EH (cell line): ENCODE measurements at regions not wholly inside any gene's neighbourhood (a gene's known extent, or its start where the extent isn't known, plus 50 kb on each side); places are given as distances from the start of the nearest gene placed in this dataset.
"Not testable (repeated sequence)": the region's sequence is repeated elsewhere in the genome, so short reads cannot be mapped to it uniquely, and the experiment has no call there.

Experiments used
- DNase-seq: peaks from one replicate; pipeline ENCODE4 v3.0.0-alpha.2; 2015; ENCODE audit warnings: low read depth

DNA sequence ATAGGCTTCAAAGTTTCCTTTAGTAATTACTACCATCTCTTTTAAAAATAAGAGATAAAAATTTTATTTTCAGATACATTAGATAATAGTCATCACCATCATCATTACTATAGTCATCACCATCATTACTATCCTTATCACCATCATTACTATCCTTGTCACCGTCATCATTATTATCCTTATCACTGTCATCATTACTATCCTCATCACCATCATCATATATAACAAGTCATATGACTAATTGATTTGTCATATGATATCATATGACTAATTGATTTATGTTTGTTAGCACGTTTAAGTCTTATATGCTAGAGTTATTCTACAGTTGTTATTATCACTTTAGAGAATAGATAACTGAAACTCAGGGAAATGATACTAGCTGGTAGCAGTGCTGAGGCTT, 382.1 kb upstream of the CDH18 start:
- DNase-seq: no peak

DNA sequence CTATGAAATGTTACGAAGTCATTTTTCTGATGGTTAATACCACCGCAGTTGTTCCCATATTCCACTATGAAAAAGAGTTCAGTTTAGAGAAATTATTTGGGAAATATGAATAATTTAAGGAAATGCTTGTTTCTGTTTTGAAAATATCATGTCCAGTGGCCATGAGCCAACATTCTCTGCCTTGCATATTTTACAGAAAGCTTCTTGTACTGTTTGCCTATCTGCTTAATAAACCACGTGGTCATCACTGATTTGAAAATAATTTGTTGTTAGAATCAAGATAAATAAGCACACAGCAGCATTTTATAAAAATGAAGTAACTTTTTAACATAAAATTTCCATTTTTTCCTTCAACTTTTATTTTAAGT, 381.5 kb upstream of the CDH18 start:
- no peak for DNase-seq

DNA sequence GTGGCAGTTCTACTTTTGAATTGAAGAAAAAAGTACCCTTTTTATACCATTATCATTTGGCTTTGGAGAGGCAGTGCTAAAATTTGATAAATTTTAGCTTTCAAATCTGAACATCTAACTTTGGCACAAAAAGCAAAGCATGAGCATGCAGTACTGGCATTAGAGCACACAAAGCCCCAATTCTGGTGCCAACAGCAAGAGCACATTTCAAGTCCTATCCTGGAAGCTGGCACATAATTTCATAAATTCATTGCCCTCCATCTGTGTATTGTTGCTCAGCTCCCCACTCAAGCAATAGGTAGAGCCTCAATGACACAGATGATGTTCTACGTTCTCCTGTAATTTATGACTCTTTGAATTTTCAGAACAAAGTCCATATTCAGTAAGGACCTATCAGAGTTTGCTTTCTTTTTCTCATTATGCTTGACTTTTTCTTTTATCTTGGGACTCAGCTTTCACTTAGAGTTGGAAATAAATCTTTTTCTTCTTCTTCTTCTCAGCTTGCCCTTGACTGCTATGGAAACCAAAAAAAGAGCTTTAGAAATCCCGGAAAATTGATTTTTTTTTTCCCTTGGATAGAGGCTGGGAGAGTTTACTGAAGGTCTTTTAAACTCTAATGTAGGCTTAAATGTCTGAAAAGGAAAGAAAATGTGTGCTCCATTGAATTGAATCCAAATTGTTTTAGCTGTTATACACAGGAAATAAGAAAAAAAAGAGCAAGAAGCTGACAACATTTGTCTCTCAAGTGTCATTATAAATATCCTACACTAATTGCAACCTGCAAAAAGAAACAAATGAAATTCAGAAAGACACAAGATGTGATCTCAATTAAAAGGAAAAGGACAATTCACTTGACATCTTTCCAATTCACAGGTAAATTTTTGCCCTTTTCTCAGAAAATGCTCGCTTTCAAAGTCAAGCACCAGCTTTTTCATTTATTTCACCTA, 380.8 kb upstream of the CDH18 start:
- no peak for DNase-seq

DNA sequence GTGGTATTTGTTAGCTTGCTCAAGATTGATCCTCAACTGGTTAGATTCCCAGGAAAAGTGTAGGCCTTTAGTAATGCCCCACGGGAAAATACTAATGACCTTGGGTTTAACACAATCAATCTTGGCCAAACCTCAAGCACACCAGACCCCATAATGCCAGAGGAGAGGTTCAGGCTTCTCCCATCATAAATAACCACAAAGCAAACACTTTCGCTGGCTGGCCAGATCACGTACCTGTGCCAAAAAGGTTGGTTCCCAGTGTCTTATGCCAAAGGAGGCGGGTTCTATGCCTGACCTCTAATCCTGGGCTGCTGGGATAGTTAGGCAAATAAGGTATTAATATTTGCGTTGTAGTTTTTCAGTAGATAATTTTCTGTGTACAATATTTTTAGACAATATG, 379.2 kb upstream of the CDH18 start:
- DNase-seq: no peak

DNA sequence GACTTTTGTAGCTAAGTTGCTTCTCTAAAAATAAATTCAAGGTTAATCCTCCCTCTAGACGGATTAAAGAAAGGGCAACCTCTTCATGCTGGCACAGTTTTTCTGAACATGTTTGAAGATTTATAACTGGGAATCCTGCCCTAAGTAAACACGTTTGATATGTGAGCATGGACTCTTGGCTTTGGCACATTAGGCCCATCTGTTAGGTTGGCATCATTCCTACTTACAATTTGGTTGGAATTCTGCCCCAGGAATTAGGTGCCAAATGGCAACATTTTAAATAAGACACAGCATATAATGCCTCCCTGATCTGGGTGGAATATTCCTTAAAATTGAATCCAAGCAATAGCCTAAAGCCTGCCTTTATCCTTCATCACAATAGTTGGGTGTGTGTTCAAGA, 372.3 kb upstream of the CDH18 start:
- no peak for DNase-seq

DNA sequence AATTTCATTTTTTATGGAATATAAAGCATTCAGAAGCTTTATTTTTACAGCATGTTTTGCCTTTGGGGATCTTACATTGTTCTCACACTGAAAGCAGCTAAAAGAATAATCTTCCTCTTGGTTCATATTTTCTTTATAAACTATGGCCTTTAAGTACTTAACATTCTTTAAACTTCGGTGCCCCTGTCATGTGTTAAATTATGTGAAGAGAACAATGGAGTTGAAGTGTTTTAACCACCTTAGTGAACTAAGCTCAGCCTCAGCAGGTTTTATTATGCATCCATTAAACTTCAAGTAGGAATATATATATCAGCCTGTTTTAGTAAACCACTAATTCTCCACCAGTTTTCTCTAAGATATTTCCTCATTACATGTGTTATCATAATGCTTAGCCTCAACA, 371.4 kb upstream of the CDH18 start:
- no peak for DNase-seq

DNA sequence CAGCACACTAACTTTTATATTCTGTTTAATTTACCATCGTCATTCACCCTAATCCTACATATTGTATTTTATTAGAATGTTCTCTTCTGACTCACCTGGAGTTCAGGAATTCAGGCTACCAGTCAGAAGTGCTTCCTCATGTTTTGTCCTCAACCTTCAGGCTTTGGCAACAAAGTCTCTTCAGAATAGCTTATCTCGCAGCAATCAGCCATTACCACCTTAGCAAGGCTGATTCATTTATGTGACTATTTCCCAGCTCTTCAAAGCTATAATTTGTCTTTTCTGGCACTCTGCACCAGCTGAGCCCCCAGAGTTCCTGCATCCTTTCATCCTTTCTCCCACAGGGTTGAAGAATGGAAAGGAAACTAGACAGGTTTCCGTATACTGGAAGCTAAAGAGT, 365.5 kb upstream of the CDH18 start:
- DNase-seq: no peak

DNA sequence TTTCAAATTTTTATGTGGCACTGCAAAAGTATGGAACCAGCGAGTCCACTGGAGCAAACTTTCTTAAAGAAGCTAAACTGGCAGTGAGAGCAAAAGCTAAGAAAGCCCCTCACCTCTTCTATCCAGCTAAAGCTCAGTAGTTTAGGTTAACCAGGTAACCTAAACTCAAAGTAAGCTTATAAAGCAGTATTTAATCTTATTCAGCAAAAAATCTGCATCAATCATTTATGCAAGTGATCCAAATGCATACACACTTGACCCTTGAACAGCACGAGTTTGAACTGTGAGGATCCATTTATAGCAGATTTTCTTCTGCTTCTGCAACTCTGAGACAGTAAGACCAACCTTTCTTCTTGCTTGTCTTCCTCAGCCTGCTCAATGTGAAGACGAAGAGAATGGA, 363.8 kb upstream of the CDH18 start:
- DNase-seq: no peak

DNA sequence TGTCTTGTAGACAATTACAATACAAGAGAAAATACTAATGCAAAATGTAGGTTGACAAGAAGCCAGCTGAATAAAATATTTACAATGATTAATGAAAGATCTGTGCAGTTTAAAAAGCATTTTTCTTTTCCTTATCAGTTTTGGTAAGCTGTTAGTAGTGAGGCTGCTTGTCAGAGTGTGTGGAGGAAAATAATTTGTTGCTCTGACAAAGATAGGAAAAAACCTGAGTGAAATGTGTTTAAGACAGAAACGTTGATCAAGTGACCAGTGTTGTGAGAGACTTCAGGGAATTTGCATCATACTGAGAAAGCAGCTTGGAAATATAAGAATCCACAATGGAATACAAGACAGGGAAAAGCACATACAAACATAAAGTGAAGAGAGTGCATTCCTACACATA, 360.3 kb upstream of the CDH18 start:
- DNase-seq: no peak

DNA sequence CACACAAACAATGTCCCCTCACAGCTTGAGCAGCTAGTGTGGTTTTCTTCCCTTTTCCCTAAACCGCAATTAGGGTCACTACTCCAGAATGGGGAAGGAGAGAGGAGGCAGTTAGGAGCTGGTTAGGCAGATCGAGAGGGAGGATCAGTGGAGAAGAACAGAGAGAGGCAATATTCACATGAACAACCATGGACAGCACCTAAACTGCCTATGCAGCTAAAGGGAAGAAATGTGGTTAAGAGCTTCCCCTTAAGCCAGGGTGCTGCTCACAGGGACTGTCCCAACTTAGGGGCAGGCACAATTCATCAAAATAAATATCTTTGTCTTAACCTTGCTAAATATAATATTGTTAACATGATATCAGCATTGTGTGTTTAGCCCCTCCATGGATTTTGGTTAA, 359.3 kb upstream of the CDH18 start:
- no peak for DNase-seq

DNA sequence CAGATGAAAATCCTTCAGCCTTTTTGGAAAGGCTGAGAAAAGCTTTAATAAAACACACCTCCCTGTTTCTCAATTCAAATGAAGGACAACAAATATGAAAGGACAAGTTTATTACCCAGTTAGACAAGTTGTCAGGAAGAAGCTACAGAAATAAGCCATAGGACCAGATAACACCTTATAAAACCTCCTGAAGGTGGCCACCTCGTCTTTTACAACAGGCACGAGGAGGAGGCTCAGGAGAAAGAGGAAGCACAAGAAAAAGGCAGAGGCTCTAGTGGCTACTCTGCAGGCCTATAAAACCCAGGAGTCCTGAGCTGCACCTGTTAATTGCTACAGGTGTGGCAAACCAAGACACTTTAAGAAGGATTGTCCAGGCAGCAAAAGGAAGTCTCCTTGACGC, 352.1 kb upstream of the CDH18 start:
- DNase-seq: no peak

DNA sequence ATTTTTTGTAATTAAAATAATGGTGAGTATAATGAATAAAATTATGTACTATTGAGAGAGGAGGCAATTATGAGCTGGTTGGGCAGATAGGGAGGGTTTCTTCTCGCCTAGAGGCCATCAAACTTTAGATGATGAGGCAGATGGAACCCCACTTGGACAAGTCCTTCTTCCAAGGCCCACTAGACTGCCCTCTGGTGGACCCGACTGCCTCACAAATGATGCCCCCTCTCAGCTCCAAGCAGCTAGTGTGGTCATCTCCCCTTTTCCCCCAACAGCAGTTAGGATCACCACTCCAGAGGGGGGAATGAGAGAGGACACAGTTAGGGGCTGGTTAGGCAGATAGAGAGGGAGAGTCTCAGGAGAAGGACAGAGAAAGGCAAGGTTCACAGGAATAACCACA, 348.0 kb upstream of the CDH18 start:
- no peak for DNase-seq

DNA sequence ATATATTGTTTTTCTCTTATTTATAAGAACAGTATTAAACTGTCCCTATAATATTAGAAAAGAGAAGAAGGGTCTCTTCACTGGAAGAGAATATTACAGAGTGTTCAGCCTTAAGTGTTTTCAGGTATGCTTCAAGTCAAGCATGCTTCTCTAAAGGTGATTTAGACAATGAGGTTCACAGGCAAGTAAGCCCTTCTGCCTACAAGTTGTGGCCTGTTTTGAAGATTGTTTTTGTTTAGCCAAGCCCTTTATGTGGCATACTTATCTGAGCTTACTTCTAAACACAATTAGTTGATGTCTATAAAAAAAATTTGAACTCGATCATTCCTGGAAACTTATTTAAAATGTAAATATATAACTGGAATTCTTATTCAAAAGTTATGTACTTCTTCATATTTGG, 343.8 kb upstream of the CDH18 start:
- DNase-seq: no peak

DNA sequence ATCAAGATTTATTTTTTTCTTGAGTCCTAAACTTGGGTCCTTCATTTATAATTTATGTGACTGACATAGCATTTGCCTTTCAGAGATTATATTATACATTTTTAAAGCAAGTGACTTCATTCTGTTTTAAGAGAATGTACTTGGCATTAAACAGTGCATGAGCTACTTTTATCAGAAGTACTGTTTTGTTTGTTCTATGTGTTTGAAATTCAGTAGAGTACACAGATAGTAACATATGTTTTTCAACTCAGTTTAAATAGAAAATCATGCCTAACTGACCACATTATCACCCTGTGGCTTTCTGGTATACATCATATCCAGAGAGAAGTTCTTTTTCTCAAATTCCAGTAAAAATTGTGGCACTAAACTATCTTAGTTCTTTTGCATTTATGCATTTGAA, 335.3 kb upstream of the CDH18 start:
- DNase-seq: no peak

DNA sequence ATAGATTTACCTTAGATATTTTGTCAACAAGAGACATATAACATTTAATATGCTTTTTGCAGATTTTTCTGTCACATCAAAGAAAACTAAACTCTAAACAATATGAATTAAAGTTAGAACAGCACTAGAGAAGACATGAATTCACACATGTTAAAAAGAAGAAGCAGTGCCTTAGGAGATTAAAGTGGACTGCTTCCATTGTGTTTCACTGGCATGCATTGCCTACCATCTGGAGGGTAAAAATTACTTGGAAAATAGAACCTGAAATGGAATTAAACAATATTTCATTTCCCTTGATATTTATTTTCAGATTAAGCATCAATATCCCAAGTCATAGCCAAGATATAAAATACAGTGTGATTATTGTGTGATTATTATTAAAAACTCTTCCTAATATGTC, 319.4 kb upstream of the CDH18 start:
- DNase-seq: no peak

DNA sequence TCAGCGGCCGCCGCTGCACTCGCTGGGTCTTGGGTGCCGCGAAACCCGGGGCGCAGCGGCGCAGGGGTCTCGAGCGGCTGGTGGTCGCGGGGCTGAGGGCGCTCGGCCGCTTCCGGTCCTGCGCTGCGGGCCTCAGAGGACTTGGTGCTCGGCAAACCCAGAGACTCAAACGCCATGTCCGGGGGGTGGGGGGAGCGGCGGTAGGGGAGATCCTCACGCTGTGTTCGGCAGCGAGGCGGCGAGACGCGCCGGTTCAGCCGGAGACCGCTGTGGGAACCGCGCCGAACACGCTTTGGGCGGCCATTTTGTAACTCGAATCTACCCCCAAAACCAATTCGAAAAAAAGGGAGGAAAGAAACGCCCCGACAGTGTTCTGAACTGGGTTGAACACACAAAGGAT, 317.5 kb upstream of the CDH18 start:
- no peak for DNase-seq

DNA sequence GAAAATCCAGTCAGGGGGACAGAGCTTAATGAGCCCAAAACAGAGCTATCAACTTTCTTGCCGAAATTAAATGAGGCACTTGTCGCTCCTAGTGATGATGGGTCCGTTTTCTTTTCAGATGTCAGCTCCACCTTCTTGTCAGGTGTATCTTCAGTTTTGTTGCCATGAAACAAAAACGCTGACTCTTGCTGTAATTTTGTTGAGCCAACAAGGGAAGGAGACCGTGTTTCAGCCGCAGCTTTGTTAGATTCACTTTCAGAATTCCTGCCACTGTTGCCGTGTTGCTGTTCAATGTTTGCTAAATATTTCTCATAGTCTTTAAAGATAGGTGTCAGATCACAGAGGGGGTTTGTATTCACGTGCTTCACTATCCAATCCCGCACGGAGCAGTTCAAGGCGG, 316.6 kb upstream of the CDH18 start:
- not testable (repeated sequence) for DNase-seq

DNA sequence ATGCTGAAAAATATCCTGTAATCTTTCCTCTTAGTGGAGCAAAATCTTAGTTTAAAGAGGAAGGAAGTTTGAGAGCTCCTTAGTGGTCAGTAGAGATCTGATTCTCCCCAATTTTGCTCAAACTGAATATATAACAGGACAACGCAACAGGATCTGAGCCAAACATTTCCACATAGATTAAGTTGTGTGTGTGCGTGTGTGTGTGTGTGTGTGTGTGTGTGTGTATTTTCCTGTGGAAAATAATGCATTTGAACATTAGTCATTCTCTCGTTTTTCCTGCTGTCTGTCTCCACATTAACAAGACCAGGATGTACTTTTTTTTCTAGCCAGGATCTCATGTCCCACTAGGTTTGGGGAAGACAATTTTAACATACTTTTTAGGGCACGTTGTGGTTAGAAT, 312.1 kb upstream of the CDH18 start:
- DNase-seq: no peak

DNA sequence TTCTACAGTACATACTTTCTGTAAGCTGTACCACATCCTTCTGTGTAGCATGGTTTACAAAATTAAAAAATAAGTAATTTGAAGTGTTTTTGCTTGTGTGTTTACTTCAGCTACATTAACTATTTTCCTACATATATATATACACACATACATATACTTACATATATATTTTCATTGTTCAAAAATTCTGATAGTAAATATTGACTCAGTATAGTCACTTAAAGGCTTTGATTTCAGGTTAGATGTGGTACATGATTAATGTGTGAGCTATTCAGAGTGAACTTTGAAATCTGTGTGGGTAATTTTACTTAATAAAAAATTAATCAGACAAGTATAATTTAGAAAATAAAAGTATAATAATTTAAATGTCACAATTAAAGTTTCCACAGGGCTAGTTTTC, 306.7 kb upstream of the CDH18 start:
- DNase-seq: no peak

DNA sequence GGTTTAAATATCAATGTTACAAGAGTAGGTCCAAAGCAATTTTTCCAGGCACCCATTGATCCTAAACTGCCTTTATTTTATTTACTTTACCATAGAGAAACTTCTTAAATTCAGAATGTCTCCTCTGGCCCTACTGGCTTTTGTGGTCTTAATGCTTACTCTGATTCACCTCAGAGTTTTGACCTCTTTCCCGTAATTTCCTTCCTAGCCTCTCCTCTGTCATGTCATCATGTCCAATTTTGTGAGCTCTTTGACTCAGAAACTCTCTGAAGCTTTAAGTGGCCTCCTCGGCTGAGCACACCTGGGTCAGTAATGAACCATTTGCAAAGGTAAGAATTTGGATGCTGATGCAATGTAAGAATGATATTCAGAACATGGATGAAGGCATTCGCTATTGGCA, 303.8 kb upstream of the CDH18 start:
- DNase-seq: no peak

DNA sequence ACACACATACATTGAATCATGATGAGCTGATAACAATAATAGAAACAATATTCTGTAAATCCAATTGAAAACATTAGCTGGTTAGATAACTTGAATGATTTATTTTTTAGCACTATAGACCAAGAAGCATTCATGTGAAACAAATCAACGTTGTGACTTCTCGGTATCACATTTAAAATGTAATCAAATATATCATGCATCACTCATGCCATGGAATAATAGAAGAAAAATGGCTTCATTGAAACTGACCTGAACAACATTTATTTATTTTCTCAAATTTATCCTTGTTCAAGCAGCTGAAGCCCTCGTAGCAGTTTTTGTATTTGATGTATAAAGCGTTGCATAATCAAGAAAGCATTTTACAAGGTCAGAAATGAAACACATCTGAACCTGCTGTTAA, 299.6 kb upstream of the CDH18 start:
- no peak for DNase-seq

DNA sequence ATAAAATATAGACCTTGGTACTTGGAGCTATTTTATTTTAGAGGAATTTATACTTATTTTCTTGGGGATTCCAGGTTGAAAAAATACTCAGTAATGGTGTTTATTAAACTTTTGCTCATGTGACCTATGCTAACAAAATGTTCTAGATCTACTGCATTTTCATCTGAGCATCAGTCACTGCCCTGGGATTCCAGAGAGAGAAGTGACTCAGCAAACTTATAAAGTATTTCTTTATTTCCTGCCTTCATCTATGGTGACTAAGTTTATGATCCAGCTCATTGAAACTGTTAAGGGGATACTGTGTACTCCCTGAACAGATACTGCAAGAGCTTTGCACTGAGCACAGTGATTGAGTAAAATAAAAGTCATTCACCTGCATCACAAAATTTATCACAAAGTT, 298.5 kb upstream of the CDH18 start:
- DNase-seq: peak; percentile 26

DNA sequence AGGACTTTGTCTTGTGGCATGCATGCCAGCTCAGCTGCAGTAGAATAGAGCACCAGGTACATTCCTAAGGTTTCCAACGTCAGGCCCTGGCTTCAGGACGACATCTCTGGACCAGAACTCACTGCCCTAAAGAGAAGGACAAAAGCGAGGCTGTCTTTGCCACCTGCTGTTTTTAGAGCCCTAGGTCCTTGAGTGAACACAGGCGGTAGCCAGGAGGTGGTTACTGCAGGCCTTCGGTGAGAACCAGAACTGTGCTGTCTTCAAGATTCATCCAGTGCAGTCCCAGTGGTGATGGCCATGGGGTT, 288.9 kb upstream of the CDH18 start:
- DNase-seq: no peak

DNA sequence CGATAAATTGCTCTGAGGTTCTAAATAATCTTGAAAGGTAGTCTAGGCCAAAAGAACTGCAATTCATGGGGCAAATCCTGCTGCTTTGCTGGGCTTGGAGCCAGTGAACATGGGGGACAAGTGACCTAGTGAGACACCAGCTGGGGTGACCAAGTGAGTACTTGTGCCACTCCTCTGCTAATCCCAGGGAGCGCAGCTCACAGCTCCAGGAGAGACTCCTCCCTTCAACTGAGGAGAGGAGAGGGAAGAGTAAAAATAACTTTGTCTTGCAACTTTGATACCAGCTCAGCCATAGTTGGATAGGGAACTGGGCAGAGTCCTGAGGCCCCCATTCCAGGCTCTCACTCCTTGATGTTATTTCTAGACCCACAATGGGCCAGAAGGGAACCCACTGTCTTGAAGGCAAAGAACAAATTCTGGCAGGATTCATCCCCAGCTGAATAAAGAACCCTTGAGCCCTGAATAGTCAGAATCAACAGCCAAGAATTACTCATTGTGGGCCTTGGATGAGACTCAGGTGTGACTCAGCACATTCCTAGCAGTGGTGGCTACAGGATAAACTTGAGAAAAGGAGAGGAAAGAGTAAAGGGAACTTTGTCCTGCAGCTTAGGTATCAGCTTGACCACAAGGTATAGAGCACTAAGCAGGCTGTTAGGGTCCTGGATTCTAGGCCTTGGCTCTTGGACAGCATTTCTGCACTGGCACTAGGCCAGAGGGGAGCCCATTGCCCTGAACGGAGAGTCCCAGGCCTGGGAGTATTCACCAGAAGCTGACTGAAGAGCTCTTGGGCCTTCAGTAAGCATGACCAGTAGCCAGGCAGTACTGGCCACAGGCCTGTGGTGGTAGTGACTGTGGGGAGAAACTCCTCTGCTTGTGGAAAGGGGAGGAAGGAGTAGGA, 288.3 kb upstream of the CDH18 start:
- DNase-seq: peak; percentile 53
